SU-DHL-6 (cell line): ENCODE measurements at regions not wholly inside any gene's neighbourhood (a gene's known extent, or its start where the extent isn't known, plus 50 kb on each side); places are given as distances from the start of the nearest gene placed in this dataset.

ENCODE experiments used
- EZH2phosphoT487 ChIP-seq: fragments of 200-600 bp; sonication (generic), shearing (Covaris generic); conservative IDR thresholded peaks from 2 replicates; pipeline ENCODE4 v1.6.1; 2018; ENCODE audit warnings: mild to moderate bottlenecking, antibody characterized with exemption, low read length, moderate library complexity, mixed read lengths
- TF ChIP-seq, protein P1 (sequence below): fragments of 200-600 bp; sonication (generic); IDR thresholded peaks from one replicate; pipeline ENCODE4 v1.5.1; 2017; ENCODE audit warnings: antibody characterized with exemption, mild to moderate bottlenecking, low read length, moderate library complexity; ENCODE audit not compliant: insufficient read depth, poor library complexity, severe bottlenecking

DNA sequence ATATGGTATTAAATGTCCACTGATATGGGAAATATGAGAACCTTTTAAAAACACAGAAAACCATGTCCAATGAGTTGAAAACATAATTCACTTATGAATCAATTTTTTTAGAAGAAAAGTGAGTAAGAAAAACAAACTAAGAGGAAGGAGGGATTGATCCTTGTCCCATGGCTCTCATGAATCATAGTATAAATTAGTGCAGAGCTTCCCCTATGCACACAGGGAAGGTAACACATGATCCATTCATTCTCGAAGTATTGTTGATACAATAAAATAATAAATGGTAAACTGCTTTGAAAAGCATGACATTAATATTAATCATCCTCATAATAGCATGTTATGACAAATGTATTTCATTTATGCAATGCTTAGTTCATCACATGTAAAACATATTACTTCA is 872.0 kb upstream of the CNTNAP5 start:
- TF ChIP-seq, protein P1, sequence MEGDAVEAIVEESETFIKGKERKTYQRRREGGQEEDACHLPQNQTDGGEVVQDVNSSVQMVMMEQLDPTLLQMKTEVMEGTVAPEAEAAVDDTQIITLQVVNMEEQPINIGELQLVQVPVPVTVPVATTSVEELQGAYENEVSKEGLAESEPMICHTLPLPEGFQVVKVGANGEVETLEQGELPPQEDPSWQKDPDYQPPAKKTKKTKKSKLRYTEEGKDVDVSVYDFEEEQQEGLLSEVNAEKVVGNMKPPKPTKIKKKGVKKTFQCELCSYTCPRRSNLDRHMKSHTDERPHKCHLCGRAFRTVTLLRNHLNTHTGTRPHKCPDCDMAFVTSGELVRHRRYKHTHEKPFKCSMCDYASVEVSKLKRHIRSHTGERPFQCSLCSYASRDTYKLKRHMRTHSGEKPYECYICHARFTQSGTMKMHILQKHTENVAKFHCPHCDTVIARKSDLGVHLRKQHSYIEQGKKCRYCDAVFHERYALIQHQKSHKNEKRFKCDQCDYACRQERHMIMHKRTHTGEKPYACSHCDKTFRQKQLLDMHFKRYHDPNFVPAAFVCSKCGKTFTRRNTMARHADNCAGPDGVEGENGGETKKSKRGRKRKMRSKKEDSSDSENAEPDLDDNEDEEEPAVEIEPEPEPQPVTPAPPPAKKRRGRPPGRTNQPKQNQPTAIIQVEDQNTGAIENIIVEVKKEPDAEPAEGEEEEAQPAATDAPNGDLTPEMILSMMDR = no peak
- TF ChIP-seq EZH2phosphoT487 = no peak
